ENCODE measurements at regions not wholly inside any gene's neighbourhood (a gene's known extent, or its start where the extent isn't known, plus 50 kb on each side); places are given as distances from the start of the nearest gene placed in this dataset.

DNA sequence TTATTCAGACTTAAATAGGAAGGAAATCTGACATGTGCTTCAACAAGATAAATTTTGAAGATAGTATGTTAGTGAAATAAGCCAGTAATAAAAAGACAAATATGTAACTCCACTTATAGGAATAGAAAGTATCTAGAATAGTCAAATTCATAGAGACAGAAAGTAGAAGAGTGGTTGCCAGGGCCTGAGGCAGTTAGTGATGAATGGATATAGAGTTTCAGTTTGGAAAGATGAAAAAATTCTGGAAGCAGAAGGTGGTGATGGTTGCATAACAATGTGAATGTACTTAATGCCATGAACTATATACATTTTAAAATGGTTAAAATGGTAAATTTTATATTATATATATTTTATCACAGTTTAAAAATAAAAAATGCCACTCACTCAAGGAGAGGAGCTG, 54.3 kb downstream of the HAND2 start:
- TF ChIP-seq CTCF (IDR thresholded peaks at IDR 0.05; ENCODE audit: low read depth, low read length) = no peak
- H3K9me3 ChIP-seq (ENCODE audit: low read depth) = no peaks in the 10 kb centered on the region
- H3K4me1 ChIP-seq (ENCODE audit: low read depth) = no peaks in the 10 kb centered on the region
- no peak for DNase-seq (ENCODE audit: low read depth in 1 of 2, low spot score in 1 of 2)
- H3K4me3 ChIP-seq = no peak overlapping the region
- H3K27me3 ChIP-seq = no peaks in the 10 kb centered on the region
- H3K36me3 ChIP-seq = no peaks in the 10 kb centered on the region
- H3K27ac ChIP-seq = no peak overlapping the region

- Histone ChIP-seq H3K27ac (no peak overlapping the region), H3K36me3 (no peaks in the 10 kb centered on the region), H3K9me3 (ENCODE audit: low read depth) (no peaks in the 10 kb centered on the region), H3K4me1 (ENCODE audit: low read depth) (peaks cover 6% of the 10 kb centered on the region), H3K4me3 (no peak overlapping the region), H3K27me3 (no peaks in the 10 kb centered on the region)
- no peak for DNase-seq (ENCODE audit: low read depth in 1 of 2, low spot score in 1 of 2)
- no peak for TF ChIP-seq CTCF (IDR thresholded peaks at IDR 0.05; ENCODE audit: low read depth, low read length)
These were observed 60.4 kb downstream of the HAND2 start for GRCh38 chr4:173469622-173470021.

- Histone ChIP-seq H3K36me3 (no peaks in the 10 kb centered on the region), H3K9me3 (ENCODE audit: low read depth) (no peaks in the 10 kb centered on the region), H3K27me3 (no peaks in the 10 kb centered on the region), H3K4me1 (ENCODE audit: low read depth) (peaks cover 6% of the 10 kb centered on the region), H3K4me3 (no peak overlapping the region), H3K27ac (no peak overlapping the region)
- TF ChIP-seq CTCF (IDR thresholded peaks at IDR 0.05; ENCODE audit: low read depth, low read length) = no peak
- no peak for DNase-seq (ENCODE audit: low read depth in 1 of 2, low spot score in 1 of 2)
These were observed 61.7 kb downstream of the HAND2 start for GRCh38 chr4:173468314-173468713.

DNA sequence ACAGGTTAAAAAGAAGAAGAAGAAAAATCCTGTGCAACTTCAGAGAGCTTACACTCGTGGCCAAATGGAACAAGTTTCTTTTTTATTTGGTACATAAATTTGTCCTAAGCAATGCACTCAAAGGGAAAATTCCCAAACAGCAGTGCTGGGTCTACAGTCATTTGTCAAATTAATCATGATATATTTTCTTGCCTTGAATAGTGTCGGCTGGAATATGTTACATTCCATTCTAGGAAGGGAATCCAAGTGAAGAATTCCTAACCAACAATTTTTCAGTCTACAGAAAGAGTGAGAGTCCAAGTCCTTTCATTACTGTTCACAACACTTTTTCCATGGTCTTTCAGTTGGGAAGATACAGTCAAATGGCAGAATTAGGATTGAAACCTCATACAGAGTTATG, 63.9 kb downstream of the HAND2 start:
- Histone ChIP-seq H3K4me1 (ENCODE audit: low read depth) (peaks cover 6% of the 10 kb centered on the region), H3K27ac (no peak overlapping the region), H3K36me3 (no peaks in the 10 kb centered on the region), H3K27me3 (no peaks in the 10 kb centered on the region), H3K4me3 (no peak overlapping the region), H3K9me3 (ENCODE audit: low read depth) (no peaks in the 10 kb centered on the region)
- TF ChIP-seq CTCF (IDR thresholded peaks at IDR 0.05; ENCODE audit: low read depth, low read length) = no peak
- no peak for DNase-seq (ENCODE audit: low read depth in 1 of 2, low spot score in 1 of 2)

DNA sequence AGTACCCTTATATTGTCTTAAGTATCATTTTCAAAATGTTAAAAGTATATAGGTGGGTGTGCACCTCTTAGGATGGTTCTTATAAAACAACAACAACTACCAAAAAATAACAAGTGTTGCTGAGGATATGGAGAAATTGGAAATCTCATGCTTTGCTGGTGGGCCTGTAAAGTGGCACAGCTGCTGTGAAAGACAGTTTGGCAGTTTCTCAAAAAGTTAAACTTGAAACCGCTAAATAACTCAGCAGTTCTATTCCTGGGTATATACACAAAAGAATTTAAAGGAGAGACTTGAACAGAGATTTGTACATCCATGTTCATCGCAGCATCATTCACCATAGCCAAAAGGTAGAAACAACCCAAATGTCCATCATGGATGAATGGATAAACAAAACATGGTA, 65.5 kb downstream of the HAND2 start:
- Histone ChIP-seq H3K36me3 (no peaks in the 10 kb centered on the region), H3K9me3 (ENCODE audit: low read depth) (no peaks in the 10 kb centered on the region), H3K4me3 (no peak overlapping the region), H3K27me3 (no peaks in the 10 kb centered on the region), H3K4me1 (ENCODE audit: low read depth) (peaks cover 6% of the 10 kb centered on the region), H3K27ac (no peak overlapping the region)
- no peak for TF ChIP-seq CTCF (IDR thresholded peaks at IDR 0.05; ENCODE audit: low read depth, low read length)
- no peak for DNase-seq (ENCODE audit: low read depth in 1 of 2, low spot score in 1 of 2)

DNA sequence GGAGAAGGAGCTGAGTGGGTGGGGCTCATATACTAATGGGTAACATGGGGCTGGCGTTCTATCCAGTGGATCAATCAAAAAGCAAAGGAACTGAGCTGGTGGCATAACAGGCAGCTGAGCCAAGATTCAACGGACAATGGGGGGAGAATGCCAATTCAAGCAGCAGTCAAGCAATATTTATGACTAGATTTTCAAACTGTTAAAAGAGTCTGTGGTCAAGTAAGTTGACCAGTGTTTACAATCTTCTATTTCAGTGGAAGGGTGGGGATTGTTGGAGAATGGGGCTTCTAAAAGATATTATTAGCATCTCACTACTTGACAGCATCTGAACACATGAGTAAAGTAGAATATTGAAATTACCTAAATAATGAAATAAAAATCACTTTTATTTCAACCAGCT, 64.9 kb upstream of the SCRG1 start:
- H3K27ac ChIP-seq = no peak overlapping the region
- H3K36me3 ChIP-seq = no peaks in the 10 kb centered on the region
- no peaks in the 10 kb centered on the region for H3K27me3 ChIP-seq
- no peak for TF ChIP-seq CTCF (IDR thresholded peaks at IDR 0.05; ENCODE audit: low read depth, low read length)
- H3K4me1 ChIP-seq (ENCODE audit: low read depth) = peaks cover 3% of the 10 kb centered on the region
- DNase-seq (ENCODE audit: low read depth in 1 of 2, low spot score in 1 of 2) = no peak
- no peak overlapping the region for H3K4me3 ChIP-seq
- no peaks in the 10 kb centered on the region for H3K9me3 ChIP-seq (ENCODE audit: low read depth)

All from cardiac muscle cell (in vitro differentiated cells and primary cell).